Hepatocyte (in vitro differentiated cells): ENCODE measurements at regions not wholly inside any gene's neighbourhood (a gene's known extent, or its start where the extent isn't known, plus 50 kb on each side); places are given as distances from the start of the nearest gene placed in this dataset.

Experiments
- CTCF ChIP-seq: fragments of 200-600 bp; sonication (generic); IDR thresholded peaks from 2 replicates; pipeline ENCODE4 v1.5.1; 2016; ENCODE audit warnings: antibody characterized with exemption, mild to moderate bottlenecking; ENCODE audit not compliant: poor library complexity
- EZH2 ChIP-seq: fragments of 200-600 bp; sonication (generic); IDR thresholded peaks from 2 replicates; pipeline ENCODE4 v1.6.1; 2016; ENCODE audit warnings: antibody characterized with exemption, mild to moderate bottlenecking, borderline replicate concordance

- TF ChIP-seq CTCF = no peak
- TF ChIP-seq EZH2 = no peak
Observed at GRCh38 chr5:30287890-30288289, 905.6 kb upstream of the CDH6 start.
